WERI-Rb-1 (cell line): ENCODE measurements at regions not wholly inside any gene's neighbourhood (a gene's known extent, or its start where the extent isn't known, plus 50 kb on each side); places are given as distances from the start of the nearest gene placed in this dataset.

ENCODE experiments used
- DNase-seq: peaks from one replicate; pipeline ENCODE4 v3.0.0-alpha.2; 2020
- H3K27ac ChIP-seq: fragments of 250-450 bp; sonication (Bioruptor Pico); 2 replicates; pipeline ENCODE4 v1.5.1; 2020; ENCODE audit warnings: mild to moderate bottlenecking, moderate library complexity
- H3K27me3 ChIP-seq: fragments of 250-450 bp; sonication (Bioruptor Pico); 2 replicates; pipeline ENCODE4 v1.5.1; 2021; ENCODE audit warnings: mild to moderate bottlenecking, low read depth, moderate library complexity; ENCODE audit not compliant: insufficient read depth, severe bottlenecking
- H3K36me3 ChIP-seq: fragments of 250-450 bp; sonication (Bioruptor Pico); 2 replicates; pipeline ENCODE4 v1.5.1; 2020; ENCODE audit warnings: mild to moderate bottlenecking, moderate library complexity
- H3K4me3 ChIP-seq: 2 replicates; pipeline ENCODE4 v1.5.1; 2011; ENCODE audit warnings: low read depth, mild to moderate bottlenecking, control low read depth, low read length
- H3K9me3 ChIP-seq: fragments of 250-450 bp; sonication (Bioruptor Pico); 2 replicates; pipeline ENCODE4 v1.5.1; 2021; ENCODE audit warnings: mild to moderate bottlenecking, moderate library complexity; ENCODE audit not compliant: severe bottlenecking
- CTCF ChIP-seq: IDR thresholded peaks from 2 replicates; pipeline ENCODE4 v1.5.1; 2011; ENCODE audit warnings: low read depth, mild to moderate bottlenecking, control low read depth, inconsistent platforms, low read length

GRCh38 chr14:80313806-80314205 is 102.5 kb upstream of the DIO2 start:
- H3K27me3 ChIP-seq, result no peaks in the 10 kb centered on the region

GRCh38 chr14:80310938-80311750 is 99.8 kb upstream of the DIO2 start:
- no peak for DNase-seq
- no peak overlapping the region for H3K4me3 ChIP-seq

More at GRCh38 chr14:80313806-80314205, 102.5 kb upstream of the DIO2 start:
- no peak for DNase-seq
- Histone ChIP-seq H3K4me3 (no peak overlapping the region), H3K27ac (no peak overlapping the region), H3K36me3 (no peaks in the 10 kb centered on the region), H3K9me3 (no peaks in the 10 kb centered on the region)
- no peak for TF ChIP-seq CTCF

GRCh38 chr14:80304125-80304766 is 92.9 kb upstream of the DIO2 start:
- no peak overlapping the region for H3K4me3 ChIP-seq
- no peak for DNase-seq
- TF ChIP-seq CTCF, result no peak
- H3K36me3 ChIP-seq, result no peaks in the 10 kb centered on the region
- H3K9me3 ChIP-seq, result no peaks in the 10 kb centered on the region
- H3K27me3 ChIP-seq, result no peaks in the 10 kb centered on the region
- H3K27ac ChIP-seq, result no peak overlapping the region

More at GRCh38 chr14:80310938-80311750, 99.8 kb upstream of the DIO2 start:
- Histone ChIP-seq H3K9me3 (no peaks in the 10 kb centered on the region), H3K27ac (no peak overlapping the region), H3K36me3 (no peaks in the 10 kb centered on the region), H3K27me3 (no peaks in the 10 kb centered on the region)
- TF ChIP-seq CTCF, result no peak

- Histone ChIP-seq H3K27me3 (no peaks in the 10 kb centered on the region), H3K9me3 (no peaks in the 10 kb centered on the region), H3K27ac (no peak overlapping the region), H3K36me3 (no peaks in the 10 kb centered on the region), H3K4me3 (no peak overlapping the region)
- no peak for DNase-seq
- TF ChIP-seq CTCF, result no peak
These were observed 89.0 kb upstream of the DIO2 start for GRCh38 chr14:80300351-80300750.

- no peak overlapping the region for H3K4me3 ChIP-seq
- TF ChIP-seq CTCF, result no peak
- no peak overlapping the region for H3K27ac ChIP-seq
- H3K36me3 ChIP-seq, result no peaks in the 10 kb centered on the region
- no peaks in the 10 kb centered on the region for H3K27me3 ChIP-seq
- no peaks in the 10 kb centered on the region for H3K9me3 ChIP-seq
- DNase-seq, result no peak
These were observed 87.2 kb upstream of the DIO2 start for GRCh38 chr14:80298491-80299017.
